Kidney (tissue), 13 donors: ENCODE measurements at regions not wholly inside any gene's neighbourhood (a gene's known extent, or its start where the extent isn't known, plus 50 kb on each side); places are given as distances from the start of the nearest gene placed in this dataset.

Source experiments
- DNase-seq, 5 donors: peaks; one replicate each; pipeline ENCODE4 v3.0.0-alpha.2; 2013 to 2020
- FAIRE-seq: peaks from 2 replicates; lab custom pipeline; 2012; peaks lifted over from hg19 to GRCh38; lab: Jason Lieb, UNC
- H3K27ac ChIP-seq, 2 donors: one replicate each; pipeline ENCODE4 v1.7.0; 2013; ENCODE audit warnings: low read depth in 2 of 2, low read length in 2 of 2, inconsistent platforms in 1 of 2
- H3K27me3 ChIP-seq: one replicate; pipeline ENCODE4 v1.7.1; 2013; ENCODE audit warnings: low read length, inconsistent platforms; ENCODE audit not compliant: control insufficient read depth, insufficient read depth
- H3K36me3 ChIP-seq, 3 donors: one replicate each; pipeline versions ENCODE4 v1.7.0 to v1.7.1; 2013; ENCODE audit warnings: low read length in 3 of 3, control low read depth in 1 of 3, inconsistent platforms in 1 of 3; ENCODE audit not compliant: insufficient read depth in 3 of 3, control insufficient read depth in 2 of 3
- H3K4me1 ChIP-seq, 3 donors: one replicate each; pipeline versions ENCODE4 v1.7.0 to v1.7.1; 2013; ENCODE audit warnings: low read length in 3 of 3, inconsistent platforms in 1 of 3, low read depth in 1 of 3; ENCODE audit not compliant: control insufficient read depth in 2 of 3, insufficient read depth in 2 of 3
- H3K4me3 ChIP-seq, 3 donors: one replicate each; pipeline versions ENCODE4 v1.7.0 to v1.8.1; 2013; ENCODE audit warnings: low read length in 3 of 3, control low read depth in 1 of 3, inconsistent platforms in 1 of 3
- H3K9ac ChIP-seq, 3 donors: one replicate each; pipeline versions ENCODE4 v1.7.0 to v1.7.1; 2013; ENCODE audit warnings: low read length in 3 of 3, control low read depth in 1 of 3, inconsistent platforms in 1 of 3
- H3K9me3 ChIP-seq, 3 donors: one replicate each; pipeline versions ENCODE4 v1.7.0 to v1.7.1; 2013; ENCODE audit warnings: low read length in 3 of 3, control low read depth in 1 of 3, inconsistent platforms in 1 of 3; ENCODE audit not compliant: control insufficient read depth in 2 of 3, insufficient read depth in 1 of 3
- CTCF ChIP-seq: IDR thresholded peaks from 3 replicates; pipeline ENCODE4 v1.5.1; 2012; ENCODE audit warnings: mild to moderate bottlenecking, moderate library complexity, borderline replicate concordance; ENCODE audit not compliant: insufficient read depth; ENCODE audit errors: extremely low read depth
- intact Hi-C: fragments of 100-400 bp; cut with DNase I; formaldehyde crosslinking; loops from one replicate; pipeline ENCODE4 v1.11.1; 2022
- donor health status: control.
- donor health status: control.
- donor health status: control.
- donor health status: control.
- donor health status: control.
- donor health status: DM: yes; HTN: yes; CAD: no.
- donor health status: Normal renal cell carcinoma (clear cell type).

- intact Hi-C loops = no loop called here
- Histone ChIP-seq H3K9ac (no peak overlapping the region), H3K9me3 (peaks cover 0 to 6% (median 2%) of the 10 kb centered on the region in 3 donors), H3K4me1 (no peaks in the 10 kb centered on the region), H3K27me3 (no peaks in the 10 kb centered on the region), H3K36me3 (no peaks in the 10 kb centered on the region), H3K4me3 (no peak overlapping the region), H3K27ac (no peak overlapping the region)
- FAIRE-seq = no peak
- DNase-seq = no peak
- no peak for TF ChIP-seq CTCF
These were observed 148.3 kb downstream of the RBM43 start for GRCh38 chr2:151113318-151113717.

GRCh38 chr2:151111599-151112278, 149.9 kb downstream of the RBM43 start:
- Histone ChIP-seq H3K9me3 (peaks cover 0 to 2% (median 0%) of the 10 kb centered on the region in 3 donors), H3K4me3 (no peak overlapping the region), H3K9ac (no peak overlapping the region), H3K27me3 (no peaks in the 10 kb centered on the region), H3K4me1 (no peaks in the 10 kb centered on the region), H3K27ac (no peak overlapping the region), H3K36me3 (no peaks in the 10 kb centered on the region)
- DNase-seq = no peak
- intact Hi-C loops = no loop called here
- no peak for FAIRE-seq
- no peak for TF ChIP-seq CTCF

- peaks cover 0 to 2% (median 0%) of the 10 kb centered on the region in 3 donors for H3K9me3 ChIP-seq
- FAIRE-seq (no peak), DNase-seq (no peak)
- no peaks in the 10 kb centered on the region for H3K27me3 ChIP-seq
- H3K4me1 ChIP-seq = no peaks in the 10 kb centered on the region
- TF ChIP-seq CTCF = no peak
- no peak overlapping the region for H3K9ac ChIP-seq
- intact Hi-C loops = no loop called here
- H3K4me3 ChIP-seq = no peak overlapping the region
- no peak overlapping the region for H3K27ac ChIP-seq
- H3K36me3 ChIP-seq = no peaks in the 10 kb centered on the region
These were observed 154.7 kb downstream of the RBM43 start for GRCh38 chr2:151106805-151107506.
